Skin epidermis (tissue), 12 donors: ENCODE measurements at regions not wholly inside any gene's neighbourhood (a gene's known extent, or its start where the extent isn't known, plus 50 kb on each side); places are given as distances from the start of the nearest gene placed in this dataset.

Experiments
- H3K27ac ChIP-seq, 21 experiments: fragments of 200-600 bp; sonication (generic) in 11 of 21; one replicate each; pipeline ENCODE4 v1.5.0; 2020; ENCODE audit warnings: mild to moderate bottlenecking in 3 of 21, inconsistent platforms in 2 of 21, moderate library complexity in 2 of 21
- H3K4me3 ChIP-seq, 7 experiments: fragments of 200-600 bp; sonication (generic) in 2 of 7; one replicate each; pipeline ENCODE4 v1.5.0; 2020; ENCODE audit warnings: inconsistent platforms in 2 of 7, mild to moderate bottlenecking in 2 of 7, moderate library complexity in 1 of 7

GRCh38 chr21:20703112-20703767, 295.0 kb upstream of the NCAM2 start:
- no peak overlapping the region for H3K4me3 ChIP-seq
- H3K27ac ChIP-seq: no peak overlapping the region

GRCh38 chr21:20720623-20721022, 277.6 kb upstream of the NCAM2 start:
- no peak overlapping the region for H3K4me3 ChIP-seq
- H3K27ac ChIP-seq: no peak overlapping the region

- Histone ChIP-seq H3K4me3 (no peak overlapping the region), H3K27ac (no peak overlapping the region)
Observed at GRCh38 chr21:20721151-20721550, 277.1 kb upstream of the NCAM2 start.

- H3K27ac ChIP-seq: no peak overlapping the region
- no peak overlapping the region for H3K4me3 ChIP-seq
Observed at GRCh38 chr21:20728691-20729090, 269.5 kb upstream of the NCAM2 start.

DNA sequence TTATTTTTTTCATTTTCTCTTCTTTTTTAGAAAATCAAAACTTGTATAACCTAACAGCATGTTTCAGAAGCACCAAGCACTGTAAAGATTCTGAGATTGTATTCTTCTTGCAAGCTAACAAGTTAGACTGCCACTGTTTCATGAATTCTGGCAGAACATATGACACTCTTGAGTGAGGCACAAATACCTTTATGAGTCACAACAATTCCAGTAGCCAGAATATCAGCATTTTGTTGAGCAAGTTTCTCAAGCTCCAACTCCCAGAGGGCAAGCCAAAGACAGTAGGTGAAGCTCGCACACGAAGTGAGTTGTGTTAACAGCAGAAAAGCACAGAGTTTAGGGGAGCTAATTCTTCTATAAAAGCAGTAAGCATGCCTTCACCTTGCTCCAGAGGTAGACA, 268.8 kb upstream of the NCAM2 start:
- Histone ChIP-seq H3K4me3 (no peak overlapping the region), H3K27ac (no peak overlapping the region)

DNA sequence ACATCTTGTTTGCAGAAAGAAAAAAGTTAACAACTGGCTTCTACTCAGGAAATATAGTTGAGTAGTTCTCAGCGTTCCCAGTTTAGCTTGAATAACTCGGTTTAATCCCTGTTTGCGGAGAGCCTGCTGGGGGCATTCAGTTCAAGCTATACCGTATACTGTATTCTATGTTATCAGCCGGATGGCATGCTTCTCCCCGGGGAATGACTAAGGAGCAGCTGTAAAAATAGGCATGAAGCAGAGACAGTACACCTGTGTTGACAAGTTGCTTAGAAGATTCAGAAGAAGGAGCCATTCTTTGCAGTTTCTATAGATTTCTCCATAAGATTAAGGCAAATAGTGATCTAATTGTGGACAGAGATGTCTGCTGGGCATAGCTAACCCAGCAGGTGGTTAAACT, 267.8 kb upstream of the NCAM2 start:
- Histone ChIP-seq H3K27ac (no peak overlapping the region), H3K4me3 (no peak overlapping the region)

- H3K4me3 ChIP-seq: no peak overlapping the region
- H3K27ac ChIP-seq: no peak overlapping the region
Observed at GRCh38 chr21:20735257-20735656, 263.0 kb upstream of the NCAM2 start.

GRCh38 chr21:20737227-20737913, 260.8 kb upstream of the NCAM2 start:
- Histone ChIP-seq H3K4me3 (no peak overlapping the region), H3K27ac (no peak overlapping the region)

DNA sequence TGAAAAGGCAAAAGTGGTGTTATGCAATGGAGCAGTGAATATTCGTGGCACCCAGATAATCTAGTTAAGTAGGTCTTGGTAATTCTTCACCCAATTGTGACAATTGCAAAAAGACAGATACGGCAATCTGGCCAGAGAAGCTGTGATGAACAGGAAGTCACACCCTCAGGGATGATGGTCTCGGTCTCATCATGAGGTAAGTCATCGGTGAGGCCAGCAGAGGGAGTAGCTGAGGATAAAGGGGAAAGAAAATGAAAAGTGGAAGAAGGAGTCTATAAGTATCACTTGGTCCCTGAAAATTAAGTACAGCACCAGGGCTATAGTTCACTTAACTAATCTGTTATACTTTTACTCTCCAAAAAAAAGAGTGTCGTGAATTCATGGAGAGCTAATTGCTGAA, 258.8 kb upstream of the NCAM2 start:
- no peak overlapping the region for H3K4me3 ChIP-seq
- no peak overlapping the region for H3K27ac ChIP-seq

DNA sequence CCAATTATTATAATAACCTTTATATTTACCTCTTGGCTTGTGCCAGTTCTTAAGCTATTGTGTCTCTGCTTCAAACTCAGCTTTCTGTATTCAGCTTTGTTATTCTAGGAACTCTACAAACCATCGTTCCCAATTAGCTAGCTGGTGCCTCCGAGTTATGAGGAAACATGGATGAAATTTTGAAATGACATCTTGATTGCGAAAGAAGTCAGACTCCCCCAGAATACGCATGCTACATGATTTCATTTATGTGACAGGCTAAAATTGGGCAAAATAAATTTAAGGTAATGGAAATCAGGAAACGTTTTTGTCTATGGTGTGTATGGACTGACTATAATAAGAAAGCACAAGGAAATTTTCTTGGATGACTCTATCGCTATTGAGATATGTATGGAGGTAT, 256.8 kb upstream of the NCAM2 start:
- Histone ChIP-seq H3K27ac (no peak overlapping the region), H3K4me3 (no peak overlapping the region)

DNA sequence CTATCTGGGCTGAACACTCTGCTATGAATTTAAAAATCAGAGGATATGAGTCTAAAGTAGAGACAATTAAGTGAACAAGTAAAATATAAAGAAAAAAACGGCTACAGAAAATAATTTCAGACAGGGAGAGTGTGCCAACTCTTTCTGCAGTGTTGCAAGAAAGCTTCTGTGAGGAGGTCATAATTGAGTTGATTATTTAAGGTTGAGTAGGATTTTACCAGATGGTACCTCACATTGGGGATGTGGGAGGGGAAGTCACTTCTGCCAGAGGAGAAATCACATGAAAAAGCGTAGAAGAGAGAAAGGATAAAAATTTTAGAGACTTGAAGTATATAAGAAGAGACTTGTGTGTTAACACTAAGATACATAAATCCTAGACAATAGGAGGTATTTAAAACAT, 238.0 kb upstream of the NCAM2 start:
- Histone ChIP-seq H3K4me3 (no peak overlapping the region), H3K27ac (no peak overlapping the region)

GRCh38 chr21:20774737-20775136, 223.5 kb upstream of the NCAM2 start:
- no peak overlapping the region for H3K27ac ChIP-seq
- no peak overlapping the region for H3K4me3 ChIP-seq

DNA sequence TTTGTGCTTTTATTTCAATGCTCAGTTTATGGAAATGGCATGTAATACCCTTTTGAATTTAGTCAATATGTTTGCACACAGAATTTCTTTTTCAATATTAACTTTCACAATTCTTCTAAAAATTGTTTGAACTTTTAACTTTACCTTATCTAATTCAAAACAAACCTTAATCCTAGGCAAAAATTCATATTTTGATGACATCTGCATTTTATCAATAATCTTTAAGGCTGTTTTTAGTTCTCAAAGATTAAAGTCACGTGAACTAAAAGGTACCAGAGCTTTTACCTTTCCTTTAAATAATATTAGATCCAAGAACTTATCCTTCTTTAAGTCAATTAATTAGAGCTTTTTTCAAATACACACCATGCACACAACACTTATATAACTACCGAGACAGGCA, 218.9 kb upstream of the NCAM2 start:
- H3K4me3 ChIP-seq: no peak overlapping the region
- H3K27ac ChIP-seq: no peak overlapping the region

- H3K27ac ChIP-seq: no peak overlapping the region
- no peak overlapping the region for H3K4me3 ChIP-seq
Observed at GRCh38 chr21:20783611-20784010, 214.6 kb upstream of the NCAM2 start.

DNA sequence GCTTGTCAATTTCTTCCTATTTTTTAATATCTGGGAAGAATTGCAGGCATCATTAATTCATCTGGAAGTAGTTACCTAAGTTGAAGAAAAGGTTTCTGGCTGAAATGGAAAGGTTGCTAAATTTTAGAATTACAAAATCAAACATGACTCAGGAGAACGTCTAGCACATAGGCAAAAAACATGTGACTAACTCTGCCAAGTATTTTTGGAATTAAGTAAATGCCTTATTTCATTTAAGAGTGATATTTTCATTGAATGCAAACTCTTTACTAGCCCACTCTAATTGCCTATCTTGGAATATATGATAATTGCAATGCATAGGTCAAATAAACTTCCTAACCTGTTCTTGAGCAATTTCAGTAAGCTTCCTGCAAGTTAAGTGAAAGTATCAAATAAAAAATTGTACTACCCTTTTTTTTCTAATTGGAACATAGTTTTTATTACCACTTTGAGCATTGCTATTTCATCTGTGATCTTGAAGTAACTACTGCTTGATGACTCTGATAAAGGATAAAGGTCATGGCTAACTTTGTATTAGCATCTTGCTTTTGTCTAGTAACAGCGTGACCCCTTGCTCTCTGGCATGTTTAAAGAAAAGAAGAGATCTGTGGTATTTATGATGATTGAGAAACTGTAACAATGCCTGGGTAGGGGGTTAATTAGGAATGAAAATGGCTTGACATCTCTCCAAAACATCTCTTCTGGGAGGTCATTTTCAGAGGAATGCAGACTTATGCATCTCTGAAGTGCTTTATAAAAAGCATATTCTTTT, 208.3 kb upstream of the NCAM2 start:
- Histone ChIP-seq H3K4me3 (no peak overlapping the region), H3K27ac (no peak overlapping the region)

GRCh38 chr21:20800106-20800505, 198.1 kb upstream of the NCAM2 start:
- Histone ChIP-seq H3K27ac (no peak overlapping the region), H3K4me3 (no peak overlapping the region)

GRCh38 chr21:20802201-20802600, 196.0 kb upstream of the NCAM2 start:
- no peak overlapping the region for H3K4me3 ChIP-seq

GRCh38 chr21:20802631-20803260, 195.5 kb upstream of the NCAM2 start:
- H3K27ac ChIP-seq: no peak overlapping the region
- no peak overlapping the region for H3K4me3 ChIP-seq

More at GRCh38 chr21:20802201-20802600, 196.0 kb upstream of the NCAM2 start:
- H3K27ac ChIP-seq: no peak overlapping the region

- Histone ChIP-seq H3K4me3 (no peak overlapping the region), H3K27ac (no peak overlapping the region)
Observed at GRCh38 chr21:20811702-20812101, 186.5 kb upstream of the NCAM2 start.

GRCh38 chr21:20814090-20814489, 184.1 kb upstream of the NCAM2 start:
- H3K27ac ChIP-seq: no peak overlapping the region
- no peak overlapping the region for H3K4me3 ChIP-seq

- Histone ChIP-seq H3K27ac (no peak overlapping the region), H3K4me3 (no peak overlapping the region)
Observed at GRCh38 chr21:20822666-20823065, 175.5 kb upstream of the NCAM2 start.
